Mucosa of stomach (tissue), 1 donor: ENCODE measurements at regions not wholly inside any gene's neighbourhood (a gene's known extent, or its start where the extent isn't known, plus 50 kb on each side); places are given as distances from the start of the nearest gene placed in this dataset.
"Not testable (repeated sequence)": the region's sequence is repeated elsewhere in the genome, so short reads cannot be mapped to it uniquely, and the experiment has no call there.

Experiments
- H3K27me3 ChIP-seq: one replicate; pipeline ENCODE4 v1.7.0; 2013; ENCODE audit warnings: mild to moderate bottlenecking, low read length; ENCODE audit not compliant: control insufficient read depth, insufficient read depth
- H3K36me3 ChIP-seq: one replicate; pipeline ENCODE4 v1.7.0; 2013; ENCODE audit warnings: low read length; ENCODE audit not compliant: control insufficient read depth, insufficient read depth
- H3K4me1 ChIP-seq: one replicate; pipeline ENCODE4 v1.7.0; 2013; ENCODE audit warnings: mild to moderate bottlenecking, low read length; ENCODE audit not compliant: control insufficient read depth, insufficient read depth
- H3K4me3 ChIP-seq: one replicate; pipeline ENCODE4 v1.7.0; 2013; ENCODE audit warnings: low read length
- H3K9ac ChIP-seq: one replicate; pipeline ENCODE4 v1.7.0; 2013; ENCODE audit warnings: mild to moderate bottlenecking, low read length, moderate library complexity
- H3K9me3 ChIP-seq: one replicate; pipeline ENCODE4 v1.7.0; 2013; ENCODE audit warnings: mild to moderate bottlenecking, low read length, moderate library complexity; ENCODE audit not compliant: control insufficient read depth
- donor health status: Pancreatic carcinoma.

GRCh38 chr6:170040115-170040500 lies 250.8 kb downstream of the DLL1 start:
- Histone ChIP-seq H3K9ac (no peak overlapping the region), H3K4me1 (peaks cover 7% of the 10 kb centered on the region), H3K4me3 (no peak overlapping the region), H3K9me3 (no peaks in the 10 kb centered on the region), H3K36me3 (no peaks in the 10 kb centered on the region), H3K27me3 (no peaks in the 10 kb centered on the region)

- H3K4me1 ChIP-seq, result peaks cover 7% of the 10 kb centered on the region
- H3K36me3 ChIP-seq, result no peaks in the 10 kb centered on the region
- H3K9ac ChIP-seq, result no peak overlapping the region
- H3K27me3 ChIP-seq, result no peaks in the 10 kb centered on the region
- no peak overlapping the region for H3K4me3 ChIP-seq
- H3K9me3 ChIP-seq, result no peaks in the 10 kb centered on the region
Observed at GRCh38 chr6:170039156-170040114, 251.4 kb downstream of the DLL1 start.

- H3K4me1 ChIP-seq, result peaks cover 7% of the 10 kb centered on the region
- H3K27me3 ChIP-seq, result no peaks in the 10 kb centered on the region
- no peaks in the 10 kb centered on the region for H3K36me3 ChIP-seq
- no peaks in the 10 kb centered on the region for H3K9me3 ChIP-seq
- H3K4me3 ChIP-seq, result no peak overlapping the region
- no peak overlapping the region for H3K9ac ChIP-seq
Observed at GRCh38 chr6:170038708-170039107, 252.2 kb downstream of the DLL1 start.

- no peaks in the 10 kb centered on the region for H3K36me3 ChIP-seq
- no peak overlapping the region for H3K9ac ChIP-seq
- H3K4me1 ChIP-seq, result peaks cover 7% of the 10 kb centered on the region
- H3K27me3 ChIP-seq, result no peaks in the 10 kb centered on the region
- no peaks in the 10 kb centered on the region for H3K9me3 ChIP-seq
- no peak overlapping the region for H3K4me3 ChIP-seq
Observed at GRCh38 chr6:170038251-170038650, 252.6 kb downstream of the DLL1 start.

GRCh38 chr6:170037541-170038250 lies 253.2 kb downstream of the DLL1 start:
- Histone ChIP-seq H3K9me3 (no peaks in the 10 kb centered on the region), H3K4me3 (no peak overlapping the region), H3K4me1 (peaks cover 7% of the 10 kb centered on the region), H3K9ac (no peak overlapping the region), H3K36me3 (no peaks in the 10 kb centered on the region), H3K27me3 (no peaks in the 10 kb centered on the region)

- Histone ChIP-seq H3K9ac (no peak overlapping the region), H3K4me3 (no peak overlapping the region), H3K9me3 (no peaks in the 10 kb centered on the region)
Observed at GRCh38 chr6:170036916-170037315, 254.0 kb downstream of the DLL1 start.

GRCh38 chr6:170036367-170036766 lies 254.5 kb downstream of the DLL1 start:
- not testable (repeated sequence) for H3K9me3 ChIP-seq, H3K4me3 ChIP-seq, H3K36me3 ChIP-seq, H3K4me1 ChIP-seq, H3K9ac ChIP-seq, H3K27me3 ChIP-seq

More at GRCh38 chr6:170036916-170037315, 254.0 kb downstream of the DLL1 start:
- Histone ChIP-seq H3K36me3 (no peaks in the 10 kb centered on the region), H3K27me3 (no peaks in the 10 kb centered on the region), H3K4me1 (peaks cover 7% of the 10 kb centered on the region)

- H3K27me3 ChIP-seq, result no peaks in the 10 kb centered on the region
- H3K36me3 ChIP-seq, result no peaks in the 10 kb centered on the region
- no peak overlapping the region for H3K4me3 ChIP-seq
- no peaks in the 10 kb centered on the region for H3K9me3 ChIP-seq
- H3K9ac ChIP-seq, result no peak overlapping the region
- H3K4me1 ChIP-seq, result peaks cover 12% of the 10 kb centered on the region
Observed at GRCh38 chr6:170035901-170036304, 255.0 kb downstream of the DLL1 start.

- peaks cover 16% of the 10 kb centered on the region for H3K4me1 ChIP-seq
- H3K27me3 ChIP-seq, result no peaks in the 10 kb centered on the region
- H3K9me3 ChIP-seq, result no peaks in the 10 kb centered on the region
- no peak overlapping the region for H3K9ac ChIP-seq
- H3K4me3 ChIP-seq, result no peak overlapping the region
- no peaks in the 10 kb centered on the region for H3K36me3 ChIP-seq
Observed at GRCh38 chr6:170035044-170035443, 255.8 kb downstream of the DLL1 start.

- H3K9ac ChIP-seq, result no peak overlapping the region
- H3K4me3 ChIP-seq, result no peak overlapping the region
- peaks cover 16% of the 10 kb centered on the region for H3K4me1 ChIP-seq
- H3K36me3 ChIP-seq, result no peaks in the 10 kb centered on the region
- H3K9me3 ChIP-seq, result no peaks in the 10 kb centered on the region
- no peaks in the 10 kb centered on the region for H3K27me3 ChIP-seq
Observed at GRCh38 chr6:170034294-170034693, 256.6 kb downstream of the DLL1 start.

- Histone ChIP-seq H3K4me1 (peaks cover 17% of the 10 kb centered on the region), H3K36me3 (no peaks in the 10 kb centered on the region), H3K27me3 (no peaks in the 10 kb centered on the region)
Observed at GRCh38 chr6:170033666-170034065, 257.2 kb downstream of the DLL1 start.

GRCh38 chr6:170032706-170033309 lies 258.1 kb downstream of the DLL1 start:
- no peaks in the 10 kb centered on the region for H3K36me3 ChIP-seq
- H3K9ac ChIP-seq, result no peak overlapping the region
- peaks cover 14% of the 10 kb centered on the region for H3K4me1 ChIP-seq
- no peaks in the 10 kb centered on the region for H3K9me3 ChIP-seq
- no peak overlapping the region for H3K4me3 ChIP-seq
- H3K27me3 ChIP-seq, result no peaks in the 10 kb centered on the region

More at GRCh38 chr6:170033666-170034065, 257.2 kb downstream of the DLL1 start:
- Histone ChIP-seq H3K9me3 (no peaks in the 10 kb centered on the region), H3K9ac (no peak overlapping the region), H3K4me3 (no peak overlapping the region)
